Fibroblast of lung (primary cell): ENCODE measurements at regions not wholly inside any gene's neighbourhood (a gene's known extent, or its start where the extent isn't known, plus 50 kb on each side); places are given as distances from the start of the nearest gene placed in this dataset.
"Not testable (repeated sequence)": the region's sequence is repeated elsewhere in the genome, so short reads cannot be mapped to it uniquely, and the experiment has no call there.

Source experiments
- DNase-seq, 2 donors: peaks; one replicate each; pipeline versions ENCODE4 v3.0.0 to v3.0.0-alpha.2; 2010; ENCODE audit warnings: low read depth in 2 of 2
- H2AFZ ChIP-seq: 2 replicates; pipeline ENCODE4 v1.5.1; 2012; ENCODE audit warnings: low read length, control low read depth, inconsistent platforms
- H3K27ac ChIP-seq: 2 replicates; pipeline ENCODE4 v1.5.1; 2011; ENCODE audit warnings: low read length, control low read depth; ENCODE audit not compliant: insufficient read depth
- H3K27me3 ChIP-seq: 2 replicates; pipeline ENCODE4 v1.5.1; 2011; ENCODE audit warnings: mild to moderate bottlenecking, low read length; ENCODE audit not compliant: control insufficient read depth, insufficient read depth
- H3K36me3 ChIP-seq: 2 replicates; pipeline ENCODE4 v1.5.1; 2011; ENCODE audit warnings: low read length; ENCODE audit not compliant: control insufficient read depth, insufficient read depth
- H3K4me1 ChIP-seq: 2 replicates; pipeline ENCODE4 v1.5.1; 2011; ENCODE audit warnings: low read length; ENCODE audit not compliant: control insufficient read depth, insufficient read depth; ENCODE audit errors: extremely low read depth
- H3K4me2 ChIP-seq: 2 replicates; pipeline ENCODE4 v1.5.1; 2011; ENCODE audit warnings: low read length, control low read depth; ENCODE audit not compliant: insufficient read depth; ENCODE audit errors: extremely low read depth
- H3K4me3 ChIP-seq, 4 experiments: fragments of 200-600 bp in 1 of 4; sonication (generic) in 1 of 4; replicated peaks in 1 of 4; 2 replicates each; pipeline ENCODE4 v1.5.1; 2011 to 2016; ENCODE audit warnings: low read length in 4 of 4, low read depth in 3 of 4, mild to moderate bottlenecking in 3 of 4, control low read depth in 2 of 4, inconsistent platforms in 1 of 4, mixed read lengths in 1 of 4; ENCODE audit not compliant: insufficient read depth in 1 of 4; ENCODE audit errors: control extremely low read depth in 1 of 4
- H3K79me2 ChIP-seq: 2 replicates; pipeline ENCODE4 v1.5.1; 2012; ENCODE audit warnings: mild to moderate bottlenecking, low read length, inconsistent platforms; ENCODE audit not compliant: control insufficient read depth, insufficient read depth
- H3K9ac ChIP-seq: 2 replicates; pipeline ENCODE4 v1.5.1; 2011; ENCODE audit warnings: mild to moderate bottlenecking, low read length, control low read depth; ENCODE audit not compliant: insufficient read depth
- H3K9me3 ChIP-seq: 2 replicates; pipeline ENCODE4 v1.5.1; 2012; ENCODE audit warnings: low read depth, low read length; ENCODE audit not compliant: control insufficient read depth, insufficient read depth
- H4K20me1 ChIP-seq: 2 replicates; pipeline ENCODE4 v1.5.1; 2011; ENCODE audit warnings: low read length; ENCODE audit not compliant: control insufficient read depth, insufficient read depth; ENCODE audit errors: extremely low read depth
- CTCF ChIP-seq, 2 donors: IDR thresholded peaks in 1 of 2; conservative IDR thresholded peaks in 1 of 2; 1 replicate in 1 of 2; 2 replicates in 1 of 2; pipeline ENCODE4 v1.5.1; 2011 to 2012; ENCODE audit warnings: low read length in 2 of 2, control low read depth in 1 of 2, inconsistent platforms in 1 of 2, low read depth in 1 of 2, mild to moderate bottlenecking in 1 of 2
- EZH2 ChIP-seq: IDR thresholded peaks from 2 replicates; pipeline ENCODE4 v1.5.1; 2012; ENCODE audit warnings: low read length, control low read depth, mild to moderate bottlenecking; ENCODE audit errors: missing control alignments

- Histone ChIP-seq H3K9me3 (no peaks in the 10 kb centered on the region), H3K27me3 (no peaks in the 10 kb centered on the region), H3K27ac (no peak overlapping the region), H3K36me3 (no peaks in the 10 kb centered on the region), H3K9ac (no peak overlapping the region), H2AFZ (no peak overlapping the region), H4K20me1 (no peaks in the 10 kb centered on the region), H3K4me3 (no peak overlapping the region), H3K4me2 (no peak overlapping the region), H3K79me2 (no peaks in the 10 kb centered on the region), H3K4me1 (no peaks in the 10 kb centered on the region)
- no peak for DNase-seq
- no peak for TF ChIP-seq CTCF (conservative IDR thresholded peaks at IDR 0.05 in 1 of 2, IDR thresholded peaks at IDR 0.05 in 1 of 2; ENCODE audit: low read depth in 1 of 2, low read length in 2 of 2)
- no peak for TF ChIP-seq EZH2
Measured at GRCh38 chr5:63760965-63761364, 201.3 kb downstream of the HTR1A start.

GRCh38 chr5:63743096-63743798 is 219.0 kb downstream of the HTR1A start:
- no peaks in the 10 kb centered on the region for H3K9me3 ChIP-seq

GRCh38 chr5:63732880-63733279 is 229.4 kb downstream of the HTR1A start:
- H2AFZ ChIP-seq, H3K9me3 ChIP-seq, H3K36me3 ChIP-seq, H3K4me3 ChIP-seq, H3K79me2 ChIP-seq, DNase-seq, H3K4me1 ChIP-seq, H4K20me1 ChIP-seq, H3K27ac ChIP-seq, H3K27me3 ChIP-seq, H3K9ac ChIP-seq, H3K4me2 ChIP-seq: not testable (repeated sequence)

More at GRCh38 chr5:63743096-63743798, 219.0 kb downstream of the HTR1A start:
- Histone ChIP-seq H4K20me1 (no peaks in the 10 kb centered on the region), H3K4me3 (no peak overlapping the region), H3K27me3 (no peaks in the 10 kb centered on the region), H2AFZ (no peak overlapping the region), H3K36me3 (no peaks in the 10 kb centered on the region), H3K4me2 (no peak overlapping the region), H3K27ac (no peak overlapping the region), H3K9ac (no peak overlapping the region), H3K4me1 (no peaks in the 10 kb centered on the region), H3K79me2 (no peaks in the 10 kb centered on the region)
- TF ChIP-seq CTCF (conservative IDR thresholded peaks at IDR 0.05 in 1 of 2, IDR thresholded peaks at IDR 0.05 in 1 of 2; ENCODE audit: low read depth in 1 of 2, low read length in 2 of 2), result no peak
- TF ChIP-seq EZH2, result no peak
- DNase-seq, result no peak
